ENCODE measurements at regions not wholly inside any gene's neighbourhood (a gene's known extent, or its start where the extent isn't known, plus 50 kb on each side); places are given as distances from the start of the nearest gene placed in this dataset.

DNA sequence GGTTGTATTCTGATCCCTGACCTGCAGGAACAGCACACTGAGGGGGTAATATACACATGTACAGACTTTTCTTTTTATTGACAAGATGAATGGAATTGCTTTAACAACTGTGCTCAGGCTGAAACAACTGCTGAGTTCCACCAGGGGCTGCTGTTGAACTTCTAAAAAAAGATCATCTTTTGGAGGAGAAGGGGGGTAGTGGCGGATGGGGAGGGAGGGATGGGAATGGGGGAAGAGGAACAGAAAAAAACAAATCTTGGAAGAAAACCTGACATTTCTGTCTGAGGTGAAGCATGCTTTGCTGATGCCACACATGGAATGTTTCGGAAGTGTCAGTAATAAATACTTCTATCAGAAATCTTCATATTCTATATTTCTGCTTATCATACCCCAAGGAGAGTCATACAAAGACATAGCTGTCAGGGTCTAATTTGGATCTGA, 75.0 kb downstream of the RWDD3 start:
- TF ChIP-seq EZH2 (IDR thresholded peaks at IDR 0.05; ENCODE audit: insufficient read depth, poor library complexity, severe bottlenecking) (no peak), EZH2phosphoT487 (IDR thresholded peaks at IDR 0.05; ENCODE audit: insufficient read depth, low read depth) (no peak)
